HG02678 (cell line): ENCODE measurements at regions not wholly inside any gene's neighbourhood (a gene's known extent, or its start where the extent isn't known, plus 50 kb on each side); places are given as distances from the start of the nearest gene placed in this dataset.
"Not testable (repeated sequence)": the region's sequence is repeated elsewhere in the genome, so short reads cannot be mapped to it uniquely, and the experiment has no call there.

Experiments used
- ATAC-seq: cut with Tn5 transposase; IDR thresholded peaks from one replicate; pipeline ENCODE4 v1.9.1; 2021; ENCODE audit warnings: mild to moderate bottlenecking, moderate library complexity; ENCODE audit not compliant: unreplicated experiment

- ATAC-seq = no peak
Measured at GRCh38 chr6:159416891-159417560, 247.8 kb downstream of the FNDC1 start.

- no peak for ATAC-seq
Measured at GRCh38 chr6:159415540-159415939, 246.3 kb downstream of the FNDC1 start.

- no peak for ATAC-seq
Measured at GRCh38 chr6:159414711-159415110, 245.5 kb downstream of the FNDC1 start.

GRCh38 chr6:159407211-159407780 lies 238.1 kb downstream of the FNDC1 start:
- not testable (repeated sequence) for ATAC-seq

GRCh38 chr6:159404296-159404695 lies 235.1 kb downstream of the FNDC1 start:
- ATAC-seq = no peak

- ATAC-seq = no peak
Measured at GRCh38 chr6:159400826-159401225, 231.6 kb downstream of the FNDC1 start.

- ATAC-seq = no peak
Measured at GRCh38 chr6:159399751-159400221, 230.6 kb downstream of the FNDC1 start.

- no peak for ATAC-seq
Measured at GRCh38 chr6:159398633-159399032, 229.4 kb downstream of the FNDC1 start.

GRCh38 chr6:159397753-159398152 lies 228.6 kb downstream of the FNDC1 start:
- no peak for ATAC-seq

- no peak for ATAC-seq
Measured at GRCh38 chr6:159395609-159396008, 226.4 kb downstream of the FNDC1 start.

GRCh38 chr6:159392695-159393094 lies 223.5 kb downstream of the FNDC1 start:
- ATAC-seq = not testable (repeated sequence)

GRCh38 chr6:159390381-159390780 lies 221.2 kb downstream of the FNDC1 start:
- ATAC-seq = no peak

- no peak for ATAC-seq
Measured at GRCh38 chr6:159389695-159390094, 220.5 kb downstream of the FNDC1 start.

- ATAC-seq = no peak
Measured at GRCh38 chr6:159380114-159380513, 210.9 kb downstream of the FNDC1 start.

- ATAC-seq = no peak
Measured at GRCh38 chr6:159378411-159379328, 209.5 kb downstream of the FNDC1 start.

- no peak for ATAC-seq
Measured at GRCh38 chr6:159376516-159377158, 207.4 kb downstream of the FNDC1 start.

GRCh38 chr6:159375014-159375413 lies 205.8 kb downstream of the FNDC1 start:
- ATAC-seq = no peak

GRCh38 chr6:159373670-159374069 lies 204.5 kb downstream of the FNDC1 start:
- ATAC-seq = no peak

GRCh38 chr6:159372333-159372732 lies 203.1 kb downstream of the FNDC1 start:
- no peak for ATAC-seq

GRCh38 chr6:159360306-159360705 lies 191.1 kb downstream of the FNDC1 start:
- ATAC-seq = no peak
